Transverse colon (tissue), 3 donors: ENCODE measurements at regions not wholly inside any gene's neighbourhood (a gene's known extent, or its start where the extent isn't known, plus 50 kb on each side); places are given as distances from the start of the nearest gene placed in this dataset.

Experiments used
- EP300 ChIP-seq: sonication (generic); formaldehyde crosslinking; IDR thresholded peaks from one replicate; pipeline ENCODE4 v1.6.1; 2017; ENCODE audit warnings: antibody characterized with exemption, low read depth
- TF ChIP-seq, protein P1 (sequence below), 5 experiments: fragments of 200-600 bp in 3 of 5; fragments of 450-650 bp in 2 of 5; sonication (generic) in 3 of 5; IDR thresholded peaks; 1 replicate in 2 of 5; 2 replicates in 3 of 5; pipeline ENCODE4 v1.5.1; 2016 to 2017; ENCODE audit warnings: antibody characterized with exemption in 5 of 5, inconsistent platforms in 3 of 5, mild to moderate bottlenecking in 2 of 5, moderate library complexity in 1 of 5

- TF ChIP-seq, protein P1, sequence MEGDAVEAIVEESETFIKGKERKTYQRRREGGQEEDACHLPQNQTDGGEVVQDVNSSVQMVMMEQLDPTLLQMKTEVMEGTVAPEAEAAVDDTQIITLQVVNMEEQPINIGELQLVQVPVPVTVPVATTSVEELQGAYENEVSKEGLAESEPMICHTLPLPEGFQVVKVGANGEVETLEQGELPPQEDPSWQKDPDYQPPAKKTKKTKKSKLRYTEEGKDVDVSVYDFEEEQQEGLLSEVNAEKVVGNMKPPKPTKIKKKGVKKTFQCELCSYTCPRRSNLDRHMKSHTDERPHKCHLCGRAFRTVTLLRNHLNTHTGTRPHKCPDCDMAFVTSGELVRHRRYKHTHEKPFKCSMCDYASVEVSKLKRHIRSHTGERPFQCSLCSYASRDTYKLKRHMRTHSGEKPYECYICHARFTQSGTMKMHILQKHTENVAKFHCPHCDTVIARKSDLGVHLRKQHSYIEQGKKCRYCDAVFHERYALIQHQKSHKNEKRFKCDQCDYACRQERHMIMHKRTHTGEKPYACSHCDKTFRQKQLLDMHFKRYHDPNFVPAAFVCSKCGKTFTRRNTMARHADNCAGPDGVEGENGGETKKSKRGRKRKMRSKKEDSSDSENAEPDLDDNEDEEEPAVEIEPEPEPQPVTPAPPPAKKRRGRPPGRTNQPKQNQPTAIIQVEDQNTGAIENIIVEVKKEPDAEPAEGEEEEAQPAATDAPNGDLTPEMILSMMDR (IDR thresholded peaks at IDR 0.05): no peak
- TF ChIP-seq EP300: no peak
Measured at GRCh38 chr11:133597236-133597635, 64.9 kb upstream of the OPCML start.
